ENCODE measurements at regions not wholly inside any gene's neighbourhood (a gene's known extent, or its start where the extent isn't known, plus 50 kb on each side); places are given as distances from the start of the nearest gene placed in this dataset.

DNA sequence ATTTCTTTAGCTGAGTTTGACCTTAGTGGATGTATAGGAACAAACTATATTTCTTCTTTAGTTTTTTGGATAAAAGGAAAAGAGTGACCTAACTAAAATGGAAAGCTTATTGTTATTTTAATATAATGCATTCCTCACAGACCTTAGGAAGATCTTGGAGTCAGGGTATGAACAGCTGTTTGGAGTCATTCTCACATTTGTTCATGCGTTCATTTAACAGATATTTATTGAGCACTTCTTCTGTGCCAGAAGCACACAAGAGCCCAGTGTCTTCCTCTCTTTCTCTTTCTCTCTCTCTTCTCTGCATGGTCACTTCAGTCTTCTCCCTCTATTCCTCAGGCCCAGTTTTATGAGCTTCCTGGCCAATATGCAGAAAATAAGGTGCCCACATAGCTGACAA is 744.0 kb upstream of the MAP3K7 start:
- Histone ChIP-seq H2AFZ (ENCODE audit: low read depth, low read length) (no peak overlapping the region), H4K20me1 (ENCODE audit: insufficient read depth, low read length) (no peaks in the 10 kb centered on the region), H3K9ac (ENCODE audit: low read length) (no peak overlapping the region), H3K36me3 (replicated peaks; ENCODE audit: low read depth, low read length) (no peaks in the 10 kb centered on the region), H3K4me1 (ENCODE audit: low read length) (0 out of 2 replicates have a peak, but pooled peaks cover 3% of the 10 kb centered on the region), H3K4me3 (ENCODE audit: low read length) (no peak overlapping the region), H3K27ac (ENCODE audit: low read length) (no peak overlapping the region), H3K79me2 (ENCODE audit: low read length) (no peaks in the 10 kb centered on the region), H3K9me3 (ENCODE audit: insufficient read depth, low read length) (no peaks in the 10 kb centered on the region), H3K4me2 (ENCODE audit: low read length) (no peak overlapping the region), H3K27me3 (ENCODE audit: low read depth, low read length) (no peaks in the 10 kb centered on the region)
- TF ChIP-seq, protein P1, sequence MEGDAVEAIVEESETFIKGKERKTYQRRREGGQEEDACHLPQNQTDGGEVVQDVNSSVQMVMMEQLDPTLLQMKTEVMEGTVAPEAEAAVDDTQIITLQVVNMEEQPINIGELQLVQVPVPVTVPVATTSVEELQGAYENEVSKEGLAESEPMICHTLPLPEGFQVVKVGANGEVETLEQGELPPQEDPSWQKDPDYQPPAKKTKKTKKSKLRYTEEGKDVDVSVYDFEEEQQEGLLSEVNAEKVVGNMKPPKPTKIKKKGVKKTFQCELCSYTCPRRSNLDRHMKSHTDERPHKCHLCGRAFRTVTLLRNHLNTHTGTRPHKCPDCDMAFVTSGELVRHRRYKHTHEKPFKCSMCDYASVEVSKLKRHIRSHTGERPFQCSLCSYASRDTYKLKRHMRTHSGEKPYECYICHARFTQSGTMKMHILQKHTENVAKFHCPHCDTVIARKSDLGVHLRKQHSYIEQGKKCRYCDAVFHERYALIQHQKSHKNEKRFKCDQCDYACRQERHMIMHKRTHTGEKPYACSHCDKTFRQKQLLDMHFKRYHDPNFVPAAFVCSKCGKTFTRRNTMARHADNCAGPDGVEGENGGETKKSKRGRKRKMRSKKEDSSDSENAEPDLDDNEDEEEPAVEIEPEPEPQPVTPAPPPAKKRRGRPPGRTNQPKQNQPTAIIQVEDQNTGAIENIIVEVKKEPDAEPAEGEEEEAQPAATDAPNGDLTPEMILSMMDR (IDR thresholded peaks at IDR 0.05; ENCODE audit: low read depth, low read length), result no peak
- no peak for TF ChIP-seq EZH2phosphoT487 (IDR thresholded peaks at IDR 0.05; ENCODE audit: low read depth)

DNA sequence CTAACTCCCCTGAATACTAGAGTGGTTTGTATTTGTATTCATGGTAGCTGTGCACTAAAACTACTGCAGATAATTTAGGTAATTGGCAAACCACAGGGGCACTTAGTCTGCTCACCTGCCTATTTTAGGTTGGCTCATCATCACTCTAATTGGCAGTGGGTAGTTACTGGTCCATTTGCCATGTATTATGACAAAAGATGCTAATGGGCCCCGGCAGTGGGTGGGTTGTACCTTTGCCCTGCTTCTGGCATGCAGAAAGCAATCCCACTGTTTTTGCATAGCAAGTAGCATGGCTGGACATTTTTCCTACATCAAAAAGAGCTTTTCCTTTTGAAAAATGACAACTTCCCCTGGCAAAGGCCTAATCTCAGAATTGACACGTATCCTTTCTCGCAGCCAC is 741.4 kb upstream of the MAP3K7 start:
- Histone ChIP-seq H3K4me1 (ENCODE audit: low read length) (0 out of 2 replicates have a peak, but pooled peaks cover 3% of the 10 kb centered on the region), H3K9me3 (ENCODE audit: insufficient read depth, low read length) (no peaks in the 10 kb centered on the region), H3K9ac (ENCODE audit: low read length) (no peak overlapping the region), H2AFZ (ENCODE audit: low read depth, low read length) (no peak overlapping the region), H3K27ac (ENCODE audit: low read length) (no peak overlapping the region), H3K36me3 (replicated peaks; ENCODE audit: low read depth, low read length) (no peaks in the 10 kb centered on the region), H4K20me1 (ENCODE audit: insufficient read depth, low read length) (no peaks in the 10 kb centered on the region), H3K4me3 (ENCODE audit: low read length) (no peak overlapping the region), H3K27me3 (ENCODE audit: low read depth, low read length) (no peaks in the 10 kb centered on the region), H3K79me2 (ENCODE audit: low read length) (no peaks in the 10 kb centered on the region), H3K4me2 (ENCODE audit: low read length) (no peak overlapping the region)
- TF ChIP-seq, protein P1 (IDR thresholded peaks at IDR 0.05; ENCODE audit: low read depth, low read length), result no peak
- no peak for TF ChIP-seq EZH2phosphoT487 (IDR thresholded peaks at IDR 0.05; ENCODE audit: low read depth)

DNA sequence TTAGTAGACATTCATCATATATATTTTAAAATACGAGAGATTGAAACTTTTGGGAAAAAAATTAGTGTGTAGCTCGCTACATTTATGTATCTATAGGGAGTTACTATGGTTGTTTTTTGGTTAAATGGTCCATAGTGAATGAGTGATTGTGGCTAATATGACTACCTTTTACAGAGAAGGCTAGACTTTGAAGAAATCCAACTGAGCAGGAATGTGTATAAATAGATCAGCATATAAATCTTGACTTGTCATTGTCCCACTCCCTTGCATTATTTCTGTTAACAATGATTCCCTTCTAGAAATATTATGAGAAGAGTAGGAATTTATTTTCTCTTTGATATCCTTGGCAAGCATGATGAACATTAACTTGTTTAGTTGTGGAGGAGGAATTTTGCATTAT is 737.8 kb upstream of the MAP3K7 start:
- no peaks in the 10 kb centered on the region for H4K20me1 ChIP-seq (ENCODE audit: insufficient read depth, low read length)
- TF ChIP-seq, protein P1 (IDR thresholded peaks at IDR 0.05; ENCODE audit: low read depth, low read length), result no peak
- TF ChIP-seq EZH2phosphoT487 (IDR thresholded peaks at IDR 0.05; ENCODE audit: low read depth), result no peak
- H3K36me3 ChIP-seq (replicated peaks; ENCODE audit: low read depth, low read length), result no peaks in the 10 kb centered on the region
- no peak overlapping the region for H3K4me2 ChIP-seq (ENCODE audit: low read length)
- no peak overlapping the region for H2AFZ ChIP-seq (ENCODE audit: low read depth, low read length)
- H3K79me2 ChIP-seq (ENCODE audit: low read length), result no peaks in the 10 kb centered on the region
- no peak overlapping the region for H3K9ac ChIP-seq (ENCODE audit: low read length)
- no peaks in the 10 kb centered on the region for H3K27me3 ChIP-seq (ENCODE audit: low read depth, low read length)
- no peaks in the 10 kb centered on the region for H3K9me3 ChIP-seq (ENCODE audit: insufficient read depth, low read length)
- no peak overlapping the region for H3K27ac ChIP-seq (ENCODE audit: low read length)
- no peaks in the 10 kb centered on the region for H3K4me1 ChIP-seq (ENCODE audit: low read length)
- no peak overlapping the region for H3K4me3 ChIP-seq (ENCODE audit: low read length)

DNA sequence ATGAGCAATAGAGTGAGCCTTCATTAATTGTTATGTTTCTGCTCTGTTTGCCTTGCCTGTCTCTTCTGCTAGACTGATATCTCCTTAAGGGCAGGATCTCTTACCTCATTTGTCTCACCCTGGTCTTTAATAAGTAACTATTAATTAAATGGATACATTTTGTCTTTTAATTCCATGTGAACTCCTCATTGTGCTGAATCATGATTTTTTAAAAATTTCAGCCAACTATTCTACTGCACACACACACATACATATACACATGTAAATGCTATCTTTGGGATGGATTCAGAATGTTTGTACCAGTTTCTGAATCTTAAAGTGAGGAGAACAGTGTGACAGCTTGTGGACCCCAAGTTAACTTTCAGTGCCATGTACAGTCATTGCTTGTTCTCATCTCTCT is 731.1 kb upstream of the MAP3K7 start:
- no peaks in the 10 kb centered on the region for H3K27me3 ChIP-seq (ENCODE audit: low read depth, low read length)

More for the DNA sequence above, 731.1 kb upstream of the MAP3K7 start:
- Histone ChIP-seq H4K20me1 (ENCODE audit: insufficient read depth, low read length) (no peaks in the 10 kb centered on the region), H3K4me2 (ENCODE audit: low read length) (no peak overlapping the region), H3K9ac (ENCODE audit: low read length) (no peak overlapping the region), H3K36me3 (replicated peaks; ENCODE audit: low read depth, low read length) (no peaks in the 10 kb centered on the region), H3K27ac (ENCODE audit: low read length) (no peak overlapping the region), H3K4me1 (ENCODE audit: low read length) (no peaks in the 10 kb centered on the region), H3K79me2 (ENCODE audit: low read length) (no peaks in the 10 kb centered on the region), H2AFZ (ENCODE audit: low read depth, low read length) (no peak overlapping the region), H3K4me3 (ENCODE audit: low read length) (no peak overlapping the region), H3K9me3 (ENCODE audit: insufficient read depth, low read length) (no peaks in the 10 kb centered on the region)
- TF ChIP-seq, protein P1 (IDR thresholded peaks at IDR 0.05; ENCODE audit: low read depth, low read length), result no peak
- TF ChIP-seq EZH2phosphoT487 (IDR thresholded peaks at IDR 0.05; ENCODE audit: low read depth), result no peak

All from OCI-LY3 (cell line).